Type B pancreatic cell (in vitro differentiated cells): ENCODE measurements at regions not wholly inside any gene's neighbourhood (a gene's known extent, or its start where the extent isn't known, plus 50 kb on each side); places are given as distances from the start of the nearest gene placed in this dataset.

ENCODE experiments used
- DNase-seq: peaks from one replicate; pipeline ENCODE4 v3.0.0; 2021; ENCODE audit warnings: mixed read lengths; ENCODE audit not compliant: unreplicated experiment; ENCODE audit errors: extremely low spot score
- H3K27ac Mint-ChIP-seq: 2 replicates; pipeline ENCODE4 v1.8.0; 2021; ENCODE audit warnings: mild to moderate bottlenecking, mixed read lengths
- H3K27me3 Mint-ChIP-seq: 2 replicates; pipeline ENCODE4 v1.8.0; 2021; ENCODE audit warnings: mixed read lengths
- H3K36me3 Mint-ChIP-seq: 2 replicates; pipeline ENCODE4 v1.8.0; 2021; ENCODE audit warnings: mixed read lengths
- H3K4me1 Mint-ChIP-seq: one replicate; pipeline ENCODE4 v1.8.0; 2021; ENCODE audit warnings: mixed read lengths; ENCODE audit not compliant: unreplicated experiment
- H3K4me3 Mint-ChIP-seq: 2 replicates; pipeline ENCODE4 v1.8.0; 2021; ENCODE audit warnings: mild to moderate bottlenecking, mixed read lengths
- H3K9me3 Mint-ChIP-seq: 2 replicates; pipeline ENCODE4 v1.8.0; 2021; ENCODE audit warnings: mixed read lengths
- TF ChIP-seq, protein P1 (sequence below): fragments of 200-600 bp; sonication (generic); conservative IDR thresholded peaks from 2 replicates; pipeline ENCODE4 v1.5.0; 2021; ENCODE audit warnings: antibody characterized with exemption, mild to moderate bottlenecking

DNA sequence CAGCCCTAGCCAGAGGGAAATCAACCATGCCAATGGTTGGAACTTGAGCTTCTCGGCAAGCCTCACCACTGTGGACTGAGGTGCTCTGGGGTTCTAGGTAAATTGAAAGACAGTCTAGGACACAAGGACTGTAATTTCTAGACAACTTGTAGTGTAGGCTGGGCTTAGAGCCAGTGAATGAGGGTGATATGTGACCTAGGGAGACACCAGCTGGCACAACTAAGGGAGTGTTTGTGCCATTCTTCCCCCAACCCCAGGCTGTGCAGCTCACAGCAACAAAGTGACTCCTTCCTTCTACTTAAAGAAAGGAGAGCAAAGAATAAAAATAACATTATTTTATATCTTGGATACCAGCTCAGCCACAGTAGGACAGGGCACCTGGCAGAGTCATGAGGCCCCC lies 1690.7 kb upstream of the TMEFF2 start:
- Mint-ChIP-seq H3K27ac (no peak overlapping the region), H3K27me3 (no peaks in the 10 kb centered on the region), H3K36me3 (no peaks in the 10 kb centered on the region), H3K4me1 (no peaks in the 10 kb centered on the region), H3K4me3 (no peak overlapping the region), H3K9me3 (no peaks in the 10 kb centered on the region)
- no peak for DNase-seq
- TF ChIP-seq, protein P1, sequence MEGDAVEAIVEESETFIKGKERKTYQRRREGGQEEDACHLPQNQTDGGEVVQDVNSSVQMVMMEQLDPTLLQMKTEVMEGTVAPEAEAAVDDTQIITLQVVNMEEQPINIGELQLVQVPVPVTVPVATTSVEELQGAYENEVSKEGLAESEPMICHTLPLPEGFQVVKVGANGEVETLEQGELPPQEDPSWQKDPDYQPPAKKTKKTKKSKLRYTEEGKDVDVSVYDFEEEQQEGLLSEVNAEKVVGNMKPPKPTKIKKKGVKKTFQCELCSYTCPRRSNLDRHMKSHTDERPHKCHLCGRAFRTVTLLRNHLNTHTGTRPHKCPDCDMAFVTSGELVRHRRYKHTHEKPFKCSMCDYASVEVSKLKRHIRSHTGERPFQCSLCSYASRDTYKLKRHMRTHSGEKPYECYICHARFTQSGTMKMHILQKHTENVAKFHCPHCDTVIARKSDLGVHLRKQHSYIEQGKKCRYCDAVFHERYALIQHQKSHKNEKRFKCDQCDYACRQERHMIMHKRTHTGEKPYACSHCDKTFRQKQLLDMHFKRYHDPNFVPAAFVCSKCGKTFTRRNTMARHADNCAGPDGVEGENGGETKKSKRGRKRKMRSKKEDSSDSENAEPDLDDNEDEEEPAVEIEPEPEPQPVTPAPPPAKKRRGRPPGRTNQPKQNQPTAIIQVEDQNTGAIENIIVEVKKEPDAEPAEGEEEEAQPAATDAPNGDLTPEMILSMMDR, result no peak

DNA sequence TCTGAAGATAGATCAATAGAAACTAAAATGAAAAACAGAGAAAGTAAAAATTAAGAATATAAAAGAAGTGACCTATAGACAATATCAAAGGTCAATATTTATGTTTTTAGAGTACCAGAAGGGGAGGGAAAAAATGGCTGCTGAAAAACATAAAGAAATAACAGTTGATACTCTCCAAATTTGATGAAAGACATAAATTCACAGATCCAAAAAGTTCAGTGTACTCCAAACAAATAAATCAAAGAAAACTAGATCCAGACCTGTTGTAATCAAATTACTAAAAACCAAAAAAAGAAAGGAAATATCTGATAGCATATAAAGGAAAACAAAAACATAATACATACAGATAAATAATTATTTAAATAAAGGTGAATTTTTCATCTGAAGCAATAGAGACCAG lies 1689.1 kb upstream of the TMEFF2 start:
- no peaks in the 10 kb centered on the region for H3K36me3 Mint-ChIP-seq
- DNase-seq, result no peak
- H3K27me3 Mint-ChIP-seq, result no peaks in the 10 kb centered on the region
- H3K4me1 Mint-ChIP-seq, result no peaks in the 10 kb centered on the region
- peaks cover 4% of the 10 kb centered on the region for H3K9me3 Mint-ChIP-seq
- no peak overlapping the region for H3K4me3 Mint-ChIP-seq
- TF ChIP-seq, protein P1, result no peak
- H3K27ac Mint-ChIP-seq, result no peak overlapping the region

DNA sequence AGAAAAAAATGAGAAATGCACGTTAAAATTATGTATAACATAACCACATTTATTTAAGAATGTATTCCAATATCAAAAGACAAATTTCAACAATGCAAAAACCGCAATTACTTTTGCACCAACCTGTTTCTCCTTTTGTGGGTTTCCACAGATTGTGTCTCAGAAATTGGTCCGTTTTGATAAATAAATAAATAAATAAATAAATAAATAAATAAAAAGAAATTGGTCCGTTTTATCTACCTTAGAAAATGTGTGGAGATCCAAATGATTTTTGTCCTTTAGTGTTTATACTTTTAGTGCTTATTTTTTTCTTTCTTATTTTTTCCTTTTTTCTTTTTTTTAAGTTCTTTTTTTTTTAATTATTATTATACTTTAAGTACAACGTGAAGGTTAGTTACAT lies 1682.2 kb upstream of the TMEFF2 start:
- DNase-seq, result no peak
- Mint-ChIP-seq H3K9me3 (peaks cover 4% of the 10 kb centered on the region), H3K27me3 (no peaks in the 10 kb centered on the region), H3K4me3 (no peak overlapping the region), H3K36me3 (no peaks in the 10 kb centered on the region), H3K4me1 (no peaks in the 10 kb centered on the region), H3K27ac (no peak overlapping the region)
- TF ChIP-seq, protein P1, result no peak

DNA sequence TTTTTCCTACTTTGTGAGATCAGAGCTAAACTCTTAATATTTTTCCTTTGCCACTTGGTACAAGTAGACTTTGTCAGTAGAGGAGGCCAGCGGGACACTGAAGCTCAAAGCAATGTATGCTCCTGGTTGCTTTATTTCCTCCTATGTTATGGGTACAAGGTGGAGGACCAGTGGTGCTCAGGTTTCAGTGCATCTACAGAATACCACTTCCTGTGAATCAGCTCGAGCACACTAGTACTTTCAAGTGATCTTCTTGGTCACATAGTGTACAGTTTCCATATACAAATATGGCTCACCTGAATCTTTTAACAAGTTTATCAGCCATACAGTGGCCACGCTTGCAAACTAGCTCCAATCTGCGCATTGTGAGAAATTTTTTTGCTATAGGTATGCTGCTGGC lies 1674.8 kb upstream of the TMEFF2 start:
- H3K9me3 Mint-ChIP-seq, result no peaks in the 10 kb centered on the region
- H3K27me3 Mint-ChIP-seq, result no peaks in the 10 kb centered on the region
- H3K27ac Mint-ChIP-seq, result no peak overlapping the region
- H3K36me3 Mint-ChIP-seq, result no peaks in the 10 kb centered on the region
- TF ChIP-seq, protein P1, result no peak
- no peak overlapping the region for H3K4me3 Mint-ChIP-seq
- H3K4me1 Mint-ChIP-seq, result no peaks in the 10 kb centered on the region
- DNase-seq, result no peak

DNA sequence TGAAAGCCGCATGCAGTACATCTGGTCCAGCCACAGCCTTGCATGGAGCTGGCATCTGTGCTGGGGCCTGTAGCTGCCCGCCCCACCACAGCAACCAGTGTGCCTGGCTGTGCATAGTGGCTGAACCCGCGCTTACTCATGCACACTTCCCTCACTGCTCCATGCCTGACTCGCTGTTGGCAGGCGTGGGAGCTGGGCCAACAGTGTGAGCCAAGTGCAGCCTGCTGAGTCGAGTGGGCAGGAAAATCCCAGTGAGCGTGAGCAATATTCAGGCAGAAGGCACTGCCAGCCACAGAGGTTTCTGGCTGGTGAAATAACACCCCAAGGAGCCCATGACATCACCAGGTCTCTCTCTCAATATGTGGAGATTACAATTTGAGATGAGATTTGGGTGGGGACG lies 1674.1 kb upstream of the TMEFF2 start:
- TF ChIP-seq, protein P1, result no peak
- no peak for DNase-seq
- H3K27ac Mint-ChIP-seq, result no peak overlapping the region
- no peaks in the 10 kb centered on the region for H3K9me3 Mint-ChIP-seq
- no peaks in the 10 kb centered on the region for H3K27me3 Mint-ChIP-seq
- no peak overlapping the region for H3K4me3 Mint-ChIP-seq
- no peaks in the 10 kb centered on the region for H3K4me1 Mint-ChIP-seq
- no peaks in the 10 kb centered on the region for H3K36me3 Mint-ChIP-seq

DNA sequence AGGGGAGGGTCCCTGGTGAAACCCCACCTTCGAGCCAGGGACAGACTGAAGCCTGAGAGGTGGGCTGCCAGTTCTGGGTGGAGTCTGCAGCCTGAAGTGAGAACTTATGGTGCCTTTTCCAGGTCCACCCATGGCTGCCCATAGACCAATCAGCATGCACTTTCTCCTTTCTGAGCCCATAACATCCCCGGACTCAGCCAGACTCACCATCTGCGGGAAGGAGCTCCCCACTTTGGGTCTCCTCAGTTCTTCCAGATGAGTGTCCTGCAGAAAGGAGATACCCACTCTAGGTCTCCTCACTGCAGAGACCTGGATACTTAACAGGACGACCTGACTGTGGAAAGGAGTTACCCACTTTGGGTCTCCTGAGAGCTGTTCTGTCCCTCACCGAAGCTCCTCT lies 1673.4 kb upstream of the TMEFF2 start:
- TF ChIP-seq, protein P1, result no peak
- Mint-ChIP-seq H3K36me3 (no peaks in the 10 kb centered on the region), H3K4me3 (no peak overlapping the region), H3K27ac (no peak overlapping the region), H3K27me3 (no peaks in the 10 kb centered on the region), H3K4me1 (no peaks in the 10 kb centered on the region), H3K9me3 (no peaks in the 10 kb centered on the region)
- DNase-seq, result no peak
